Activated gamma-delta T cell treated with Interleukin-2 at 50 U/mL for 16 hours (primary cell): ENCODE measurements at regions not wholly inside any gene's neighbourhood (a gene's known extent, or its start where the extent isn't known, plus 50 kb on each side); places are given as distances from the start of the nearest gene placed in this dataset.
"Not testable (repeated sequence)": the region's sequence is repeated elsewhere in the genome, so short reads cannot be mapped to it uniquely, and the experiment has no call there.

Experiments used
- DNase-seq: peaks from one replicate; pipeline ENCODE4 v3.0.0-alpha.2; 2020

DNA sequence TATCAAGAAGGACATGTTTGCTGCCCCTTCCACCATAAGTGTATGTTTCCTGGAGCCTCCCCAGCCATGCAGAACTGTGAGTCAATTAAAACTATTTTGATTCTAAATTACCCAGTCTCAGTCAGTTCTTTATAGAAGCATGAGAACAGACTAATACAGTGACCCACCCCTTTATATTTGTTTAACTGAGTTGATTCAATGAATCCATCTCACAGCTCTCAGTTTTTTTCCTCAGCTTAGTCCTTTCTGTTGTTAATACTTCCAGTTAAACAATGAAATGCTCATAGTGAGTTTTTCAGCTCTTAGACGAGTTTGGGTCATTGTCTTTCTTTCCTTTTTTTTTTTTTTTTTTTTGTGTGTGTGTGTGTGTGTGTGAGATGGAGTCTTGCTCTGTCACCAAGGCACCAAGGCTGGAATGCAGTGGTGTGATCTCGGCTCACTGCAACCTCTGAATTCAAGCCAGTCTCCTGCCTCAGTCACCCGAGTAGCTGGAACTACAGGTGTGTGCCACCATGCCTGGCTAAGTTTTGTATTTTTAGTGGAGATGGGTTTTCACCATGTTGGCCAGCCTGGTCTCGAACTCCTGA, 417.9 kb upstream of the ZNG1F start:
- DNase-seq: not testable (repeated sequence)

DNA sequence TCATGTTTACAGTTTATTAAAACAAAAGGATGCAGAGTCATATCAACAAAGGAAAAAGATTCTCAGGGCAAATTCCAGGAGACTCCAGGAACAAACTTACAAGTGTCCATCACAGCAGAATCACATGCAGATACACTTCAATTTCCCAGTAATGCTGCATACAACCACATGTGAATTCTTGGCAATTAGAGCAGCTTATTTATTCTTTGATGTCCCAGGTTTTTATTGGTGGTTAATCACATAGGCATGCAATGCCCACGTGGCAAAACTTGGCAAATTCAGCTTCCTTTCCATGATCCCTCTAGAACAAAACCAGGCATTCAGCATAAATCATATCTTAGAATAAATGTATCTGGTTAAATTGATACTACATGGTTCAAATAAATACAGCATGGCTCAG, 376.5 kb upstream of the ZNG1F start:
- not testable (repeated sequence) for DNase-seq
